ENCODE measurements at regions not wholly inside any gene's neighbourhood (a gene's known extent, or its start where the extent isn't known, plus 50 kb on each side); places are given as distances from the start of the nearest gene placed in this dataset.

DNA sequence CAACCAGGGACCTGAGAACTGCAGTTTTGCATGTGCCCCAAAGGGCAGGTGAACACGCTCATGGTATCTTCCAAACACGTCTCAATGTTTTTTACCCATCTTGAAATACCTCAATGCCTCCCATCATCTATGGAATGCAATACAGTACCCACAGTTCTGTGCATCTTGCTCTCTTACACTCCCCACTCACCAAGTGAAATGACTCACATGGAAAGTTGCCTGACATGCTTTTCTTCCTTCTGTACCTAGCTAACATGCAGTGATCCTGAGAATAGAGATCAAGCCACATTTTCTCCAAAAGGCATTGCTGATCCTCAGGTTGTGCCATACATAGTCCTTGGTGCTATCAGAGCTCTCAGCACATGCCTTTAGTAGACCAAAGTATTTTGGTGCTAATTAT is 373.9 kb downstream of the GPD2 start:
- no peak for TF ChIP-seq POLR2A (IDR thresholded peaks at IDR 0.05; ENCODE audit: low read length)
- TF ChIP-seq GATA1 (IDR thresholded peaks at IDR 0.05; ENCODE audit: low read depth, low read length), result no peak
- no peak for DNase-seq

DNA sequence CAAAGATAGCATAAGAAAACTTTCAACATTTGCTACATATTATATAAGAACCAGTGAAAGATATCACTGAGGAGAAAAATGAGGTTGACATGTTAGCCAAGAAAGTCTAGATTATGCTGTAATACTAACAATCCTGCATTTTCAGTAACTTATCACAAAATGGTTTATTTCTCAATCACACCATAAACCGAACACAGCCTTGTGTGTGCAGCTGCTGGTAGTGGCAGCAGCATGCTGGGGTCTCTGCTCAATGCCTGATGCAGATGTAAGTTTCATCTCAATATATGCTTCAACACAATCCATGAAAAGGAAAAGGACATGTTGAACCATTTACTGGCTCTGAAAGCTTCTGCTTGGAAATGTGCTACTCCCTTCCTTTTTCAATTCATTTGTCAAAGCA is 376.3 kb downstream of the GPD2 start:
- TF ChIP-seq POLR2A (IDR thresholded peaks at IDR 0.05; ENCODE audit: low read length) (no peak), GATA1 (IDR thresholded peaks at IDR 0.05; ENCODE audit: low read depth, low read length) (no peak)
- no peak for DNase-seq

DNA sequence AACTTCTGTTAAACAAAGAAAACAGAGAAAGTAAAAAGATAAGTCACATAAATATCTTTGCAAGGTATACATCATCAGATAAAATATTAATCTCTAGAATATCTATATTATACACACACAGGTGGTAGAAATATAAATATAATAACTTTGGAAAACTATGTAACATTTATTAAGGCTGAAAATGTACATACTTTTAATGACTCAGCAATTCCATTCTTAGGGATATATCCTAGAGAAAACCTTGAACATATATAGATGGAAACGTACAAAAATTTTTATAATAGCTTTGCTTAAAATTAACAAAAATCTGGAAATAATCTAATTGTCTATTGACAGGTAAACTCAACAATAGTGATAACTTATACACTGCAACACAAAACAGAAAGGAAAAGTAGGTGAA is 381.3 kb downstream of the GPD2 start:
- no peak for TF ChIP-seq GATA1 (IDR thresholded peaks at IDR 0.05; ENCODE audit: low read depth, low read length)
- no peak for TF ChIP-seq POLR2A (IDR thresholded peaks at IDR 0.05; ENCODE audit: low read length)

GRCh38 chr2:156818221-156818620 is 382.0 kb downstream of the GPD2 start:
- no peak for DNase-seq
- no peak for TF ChIP-seq POLR2A (IDR thresholded peaks at IDR 0.05; ENCODE audit: low read length)
- TF ChIP-seq GATA1 (IDR thresholded peaks at IDR 0.05; ENCODE audit: low read depth, low read length), result no peak

More for the DNA sequence above, 381.3 kb downstream of the GPD2 start:
- DNase-seq, result no peak

DNA sequence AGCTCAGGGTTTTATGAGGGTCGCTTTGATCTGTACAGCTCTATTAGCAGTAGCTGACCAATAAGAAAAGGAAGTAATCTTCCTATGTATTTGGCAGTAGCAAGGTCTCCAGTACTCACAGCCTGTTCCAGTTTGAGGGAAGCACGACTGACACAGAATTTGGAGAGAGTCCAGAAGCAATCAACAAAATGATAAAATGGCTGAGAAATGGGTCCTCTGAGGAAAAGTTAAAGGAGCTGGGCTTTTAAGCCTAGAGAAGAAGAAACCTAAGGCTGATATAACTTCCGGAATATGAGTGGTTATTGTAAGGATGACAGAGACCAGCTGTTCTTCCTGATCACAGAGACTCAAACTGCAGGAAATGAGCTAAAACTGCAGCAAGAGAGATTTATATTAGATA is 382.8 kb downstream of the GPD2 start:
- TF ChIP-seq POLR2A (IDR thresholded peaks at IDR 0.05; ENCODE audit: low read length) (no peak), GATA1 (IDR thresholded peaks at IDR 0.05; ENCODE audit: low read depth, low read length) (no peak)
- no peak for DNase-seq

GRCh38 chr2:156826341-156826933 is 390.3 kb downstream of the GPD2 start:
- TF ChIP-seq GATA1 (IDR thresholded peaks at IDR 0.05; ENCODE audit: low read depth, low read length), result no peak
- no peak for TF ChIP-seq POLR2A (IDR thresholded peaks at IDR 0.05; ENCODE audit: low read length)
- DNase-seq, result no peak

GRCh38 chr2:156834431-156834830 is 398.3 kb downstream of the GPD2 start:
- no peak for TF ChIP-seq GATA1 (IDR thresholded peaks at IDR 0.05; ENCODE audit: low read depth, low read length)
- TF ChIP-seq POLR2A (IDR thresholded peaks at IDR 0.05; ENCODE audit: low read length), result no peak
- DNase-seq, result no peak

DNA sequence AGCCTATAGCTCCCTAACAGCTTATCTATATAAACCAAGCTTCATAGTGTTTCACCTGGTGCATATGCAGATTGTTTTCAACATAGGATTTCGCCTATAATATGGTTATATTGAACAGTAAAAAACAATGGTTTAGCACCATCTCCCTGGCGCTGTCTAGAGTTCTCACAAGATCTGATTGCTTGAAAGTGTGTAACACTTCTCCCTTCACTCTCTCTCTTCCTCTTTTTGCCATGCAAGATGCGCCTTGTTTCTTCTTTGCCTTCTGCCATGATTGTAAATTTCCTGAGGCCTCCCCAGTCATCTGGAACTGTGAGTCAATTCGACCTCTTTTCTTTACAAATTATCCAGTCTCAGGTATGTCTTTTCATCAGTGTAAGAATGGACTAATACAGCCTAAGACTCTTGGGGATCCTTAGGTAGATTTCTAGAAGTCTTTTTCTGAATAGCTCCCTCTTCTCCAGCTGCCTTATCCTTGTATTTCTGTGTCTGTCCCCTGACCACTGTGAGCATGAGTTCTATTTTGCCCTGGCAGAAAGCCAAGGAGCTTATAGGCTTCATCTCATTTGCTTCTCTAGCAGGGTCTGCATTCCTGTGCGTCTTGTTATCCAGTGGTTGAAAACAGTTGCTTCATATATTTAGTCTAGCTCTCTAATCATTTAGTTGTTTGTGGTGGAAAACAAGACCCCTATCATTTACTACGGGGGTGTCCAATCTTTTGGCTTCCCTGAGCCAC is 401.6 kb downstream of the GPD2 start:
- no peak for DNase-seq
- TF ChIP-seq POLR2A (IDR thresholded peaks at IDR 0.05; ENCODE audit: low read length) (no peak), GATA1 (IDR thresholded peaks at IDR 0.05; ENCODE audit: low read depth, low read length) (no peak)

GRCh38 chr2:156841321-156841720 is 405.1 kb downstream of the GPD2 start:
- no peak for TF ChIP-seq GATA1 (IDR thresholded peaks at IDR 0.05; ENCODE audit: low read depth, low read length)
- TF ChIP-seq POLR2A (IDR thresholded peaks at IDR 0.05; ENCODE audit: low read length), result no peak

DNA sequence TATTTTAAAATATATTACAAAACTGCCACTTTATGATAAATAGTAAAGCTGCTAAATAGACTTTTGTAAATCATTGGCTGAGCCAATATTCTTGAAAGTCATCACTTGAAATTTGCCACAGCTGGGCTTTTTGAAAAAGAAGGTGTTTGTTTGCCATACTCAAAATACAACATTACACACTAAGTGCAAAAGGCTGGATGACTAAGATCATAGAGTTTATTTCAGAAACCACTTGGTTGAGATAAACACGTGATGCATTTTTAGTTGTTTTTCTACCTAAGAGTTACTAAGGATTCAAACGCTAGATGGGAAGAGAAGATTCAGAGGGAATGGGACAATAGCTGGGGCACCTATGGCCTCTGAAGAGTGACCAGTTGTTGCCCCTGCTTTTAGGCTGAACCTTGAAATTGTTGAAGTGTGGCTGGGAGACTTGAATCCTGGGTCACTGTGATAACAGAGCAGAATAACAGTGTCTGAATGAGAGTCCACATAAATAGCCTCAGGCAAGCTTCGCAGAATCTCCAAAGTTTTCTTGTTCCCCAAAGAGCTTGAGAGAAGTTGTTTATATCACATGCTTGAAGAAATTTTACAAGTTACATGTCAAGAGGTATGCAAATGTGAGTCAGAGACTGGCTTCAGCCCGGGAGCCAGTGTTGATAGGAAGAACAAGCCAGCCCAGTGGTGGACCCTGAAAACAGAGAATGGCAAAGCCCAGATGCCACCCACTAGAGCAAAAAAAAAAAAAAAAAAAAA is 409.8 kb downstream of the GPD2 start:
- TF ChIP-seq GATA1 (IDR thresholded peaks at IDR 0.05; ENCODE audit: low read depth, low read length), result no peak
- no peak for TF ChIP-seq POLR2A (IDR thresholded peaks at IDR 0.05; ENCODE audit: low read length)
- DNase-seq, result no peak

More at GRCh38 chr2:156841321-156841720, 405.1 kb downstream of the GPD2 start:
- DNase-seq, result no peak

DNA sequence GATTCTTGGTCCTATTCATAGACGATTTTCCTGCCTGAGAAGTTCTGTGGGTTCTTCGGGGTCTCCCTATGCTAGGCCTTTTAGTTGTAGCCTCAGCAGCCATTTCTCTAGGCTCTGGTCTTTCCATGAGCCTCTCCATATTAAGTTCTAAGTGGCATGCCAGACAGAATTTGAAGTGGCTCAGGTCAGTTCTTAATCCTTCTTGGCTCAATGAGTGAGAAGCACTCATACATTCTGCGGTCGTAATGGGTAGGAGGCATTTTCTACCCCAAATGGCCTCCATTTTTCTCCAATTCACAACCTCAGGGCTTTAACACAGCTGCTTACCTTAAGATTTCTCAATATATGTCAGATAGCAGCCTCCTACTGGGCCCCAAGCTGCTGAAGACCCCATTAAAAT is 405.3 kb upstream of the GALNT5 start:
- no peak for DNase-seq
- TF ChIP-seq GATA1 (IDR thresholded peaks at IDR 0.05; ENCODE audit: low read depth, low read length), result no peak
- no peak for TF ChIP-seq POLR2A (IDR thresholded peaks at IDR 0.05; ENCODE audit: low read length)

DNA sequence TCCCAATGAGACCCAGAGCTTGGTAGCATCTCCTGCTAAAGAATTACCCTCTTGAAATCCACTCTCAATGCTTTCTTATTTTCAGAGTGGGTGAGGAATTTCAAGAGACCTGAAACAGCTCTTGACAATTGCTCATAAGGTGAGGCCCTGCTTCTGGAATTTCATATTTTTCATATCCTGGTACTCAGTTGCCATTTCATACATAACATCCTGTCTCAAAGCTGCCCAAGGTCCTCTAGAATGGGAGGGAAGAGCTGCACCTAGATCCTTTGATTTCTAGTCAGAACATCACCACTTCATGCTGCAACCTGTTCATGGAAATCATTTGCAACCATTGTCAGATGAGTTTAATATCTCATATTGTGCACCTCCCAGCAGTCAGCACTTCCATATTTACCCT is 404.8 kb upstream of the GALNT5 start:
- DNase-seq, result no peak
- no peak for TF ChIP-seq POLR2A (IDR thresholded peaks at IDR 0.05; ENCODE audit: low read length)

DNA sequence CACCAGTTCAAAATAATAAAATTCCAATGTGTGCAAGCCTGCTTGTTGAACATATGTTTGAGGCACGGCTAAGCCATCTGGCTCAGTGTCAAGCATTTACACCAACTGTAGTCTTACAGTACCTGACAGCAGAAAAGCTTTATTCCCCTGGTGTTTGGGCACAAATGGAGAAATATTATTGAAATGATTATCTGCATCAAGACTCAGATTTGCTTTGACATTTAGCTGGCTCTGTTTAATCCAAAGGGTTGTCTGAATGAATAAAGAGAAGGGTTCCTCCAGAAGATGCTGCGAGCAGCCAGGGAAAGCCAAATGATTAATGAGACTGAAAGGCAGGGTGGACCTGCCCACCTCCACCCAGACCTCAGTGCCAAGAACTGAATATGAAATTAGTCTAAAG is 393.2 kb upstream of the GALNT5 start:
- TF ChIP-seq POLR2A (IDR thresholded peaks at IDR 0.05; ENCODE audit: low read length) (no peak), GATA1 (IDR thresholded peaks at IDR 0.05; ENCODE audit: low read depth, low read length) (no peak)
- DNase-seq, result no peak

- TF ChIP-seq GATA1 (IDR thresholded peaks at IDR 0.05; ENCODE audit: low read depth, low read length) (no peak), POLR2A (IDR thresholded peaks at IDR 0.05; ENCODE audit: low read length) (no peak)
- DNase-seq, result no peak
Observed at GRCh38 chr2:156864753-156865152, 392.8 kb upstream of the GALNT5 start.

Measured in erythroblast (primary cell).